ENCODE measurements at regions not wholly inside any gene's neighbourhood (a gene's known extent, or its start where the extent isn't known, plus 50 kb on each side); places are given as distances from the start of the nearest gene placed in this dataset.

GRCh38 chrX:117522725-117523700 is 593.6 kb downstream of the KLHL13 start:
- intact Hi-C loops (cut with DNase I), result no loop called here
- Histone ChIP-seq H3K27ac (no peak overlapping the region), H3K36me3 (no peaks in the 10 kb centered on the region), H3K9me3 (no peaks in the 10 kb centered on the region), H3K27me3 (no peaks in the 10 kb centered on the region), H3K4me3 (no peak overlapping the region), H3K4me1 (ENCODE audit: insufficient read depth) (no peaks in the 10 kb centered on the region)
- TF ChIP-seq POLR2A (IDR thresholded peaks at IDR 0.05) (no peak), EP300 (IDR thresholded peaks at IDR 0.05) (no peak), CTCF (IDR thresholded peaks at IDR 0.05) (no peak)
- no peak for DNase-seq
- 60 to 62% (median 61%) methylated on average over 4 of the region's 4 CpGs for WGBS, 3 donors

- 55 to 67% (median 63%) methylated on average over 1 of the region's 1 CpG for WGBS, 3 donors
- Histone ChIP-seq H3K4me1 (ENCODE audit: insufficient read depth) (no peaks in the 10 kb centered on the region), H3K36me3 (no peaks in the 10 kb centered on the region), H3K27ac (no peak overlapping the region), H3K9me3 (no peaks in the 10 kb centered on the region), H3K27me3 (no peaks in the 10 kb centered on the region), H3K4me3 (no peak overlapping the region)
- TF ChIP-seq CTCF (IDR thresholded peaks at IDR 0.05) (no peak), POLR2A (IDR thresholded peaks at IDR 0.05) (no peak), EP300 (IDR thresholded peaks at IDR 0.05) (no peak)
- DNase-seq, result no peak
- intact Hi-C loops (cut with DNase I), result no loop called here
Measured at GRCh38 chrX:117517994-117518393, 598.6 kb downstream of the KLHL13 start.

GRCh38 chrX:117511379-117511778 is 605.2 kb downstream of the KLHL13 start:
- DNase-seq, result no peak
- H3K4me1 ChIP-seq (ENCODE audit: insufficient read depth), result no peaks in the 10 kb centered on the region
- no peak overlapping the region for H3K27ac ChIP-seq
- H3K9me3 ChIP-seq, result no peaks in the 10 kb centered on the region
- no peaks in the 10 kb centered on the region for H3K27me3 ChIP-seq
- intact Hi-C loops (cut with DNase I), result no loop called here
- no peaks in the 10 kb centered on the region for H3K36me3 ChIP-seq
- H3K4me3 ChIP-seq, result no peak overlapping the region
- TF ChIP-seq EP300 (IDR thresholded peaks at IDR 0.05) (no peak), POLR2A (IDR thresholded peaks at IDR 0.05) (no peak), CTCF (IDR thresholded peaks at IDR 0.05) (no peak)

- intact Hi-C loops (cut with DNase I), result no loop called here
- WGBS, 3 donors, result 19 to 36% (median 27%) methylated on average over 3 of the region's 3 CpGs
- Histone ChIP-seq H3K27ac (no peak overlapping the region), H3K9me3 (no peaks in the 10 kb centered on the region), H3K4me1 (ENCODE audit: insufficient read depth) (no peaks in the 10 kb centered on the region), H3K36me3 (no peaks in the 10 kb centered on the region), H3K27me3 (no peaks in the 10 kb centered on the region), H3K4me3 (no peak overlapping the region)
- TF ChIP-seq POLR2A (IDR thresholded peaks at IDR 0.05), result no peak
- TF ChIP-seq CTCF (IDR thresholded peaks at IDR 0.05), result no peak
- TF ChIP-seq EP300 (IDR thresholded peaks at IDR 0.05), result no peak
- DNase-seq, result no peak
Measured at GRCh38 chrX:117510453-117510852, 606.2 kb downstream of the KLHL13 start.

Measured in ovary (tissue), 7 donors.